ENCODE measurements at regions not wholly inside any gene's neighbourhood (a gene's known extent, or its start where the extent isn't known, plus 50 kb on each side); places are given as distances from the start of the nearest gene placed in this dataset.
"Not testable (repeated sequence)": the region's sequence is repeated elsewhere in the genome, so short reads cannot be mapped to it uniquely, and the experiment has no call there.

DNA sequence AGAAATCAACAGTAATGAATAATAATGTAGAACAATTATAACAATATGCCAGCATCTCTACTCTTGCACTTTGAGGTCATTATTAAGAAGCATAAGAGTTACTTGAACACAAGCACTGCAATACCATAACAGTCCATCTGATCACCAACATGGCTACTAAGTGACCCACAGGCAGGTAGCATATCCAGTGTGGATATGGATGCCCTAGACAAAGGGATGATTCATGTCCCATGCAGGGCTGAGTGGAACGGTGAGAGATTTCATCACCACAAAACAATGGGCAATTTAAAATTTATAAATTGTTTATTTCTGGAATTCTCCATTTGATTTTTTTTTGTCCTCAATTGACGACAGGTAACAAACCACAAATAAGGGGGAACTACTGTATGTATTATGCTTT lies 107.7 kb upstream of the TSC22D2 start:
- FAIRE-seq: no peak

DNA sequence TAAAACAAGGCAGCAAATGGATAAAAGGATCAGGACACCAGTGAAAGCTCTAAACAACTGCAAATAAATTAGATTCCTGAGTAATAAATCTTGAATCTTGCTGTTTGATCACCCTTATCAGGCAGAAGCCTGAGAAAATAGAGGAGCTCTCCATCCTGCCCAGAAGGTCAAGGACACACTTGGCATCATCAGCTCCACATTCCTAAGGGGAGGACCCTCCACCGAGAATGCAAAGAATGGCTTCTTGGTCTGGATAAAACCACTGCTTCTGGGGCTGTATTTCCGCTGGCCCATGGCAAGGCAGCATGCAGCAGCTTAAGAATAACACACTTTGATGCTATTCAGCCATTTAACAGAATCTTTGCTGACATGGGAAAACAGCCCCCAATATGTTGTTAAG lies 108.9 kb upstream of the TSC22D2 start:
- no peak for FAIRE-seq

DNA sequence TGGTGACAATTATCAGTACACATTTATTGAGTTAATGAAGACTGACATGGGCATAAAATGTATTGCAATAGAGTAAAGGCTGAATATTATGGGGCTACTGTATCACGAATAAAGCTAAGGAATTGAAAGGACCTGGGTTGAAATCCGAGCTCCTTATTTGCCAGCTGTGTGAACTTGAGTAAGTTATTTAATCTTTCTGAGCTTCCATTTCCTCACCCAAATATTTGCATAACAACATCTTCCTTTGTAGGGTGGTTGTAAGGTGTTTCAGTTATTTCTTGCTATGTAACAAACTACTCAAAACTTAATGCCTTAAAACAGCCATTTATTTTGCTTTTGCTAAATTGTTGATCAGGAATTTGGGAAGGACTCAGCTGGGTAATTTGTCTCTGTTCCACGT lies 111.1 kb upstream of the TSC22D2 start:
- no peak for FAIRE-seq

DNA sequence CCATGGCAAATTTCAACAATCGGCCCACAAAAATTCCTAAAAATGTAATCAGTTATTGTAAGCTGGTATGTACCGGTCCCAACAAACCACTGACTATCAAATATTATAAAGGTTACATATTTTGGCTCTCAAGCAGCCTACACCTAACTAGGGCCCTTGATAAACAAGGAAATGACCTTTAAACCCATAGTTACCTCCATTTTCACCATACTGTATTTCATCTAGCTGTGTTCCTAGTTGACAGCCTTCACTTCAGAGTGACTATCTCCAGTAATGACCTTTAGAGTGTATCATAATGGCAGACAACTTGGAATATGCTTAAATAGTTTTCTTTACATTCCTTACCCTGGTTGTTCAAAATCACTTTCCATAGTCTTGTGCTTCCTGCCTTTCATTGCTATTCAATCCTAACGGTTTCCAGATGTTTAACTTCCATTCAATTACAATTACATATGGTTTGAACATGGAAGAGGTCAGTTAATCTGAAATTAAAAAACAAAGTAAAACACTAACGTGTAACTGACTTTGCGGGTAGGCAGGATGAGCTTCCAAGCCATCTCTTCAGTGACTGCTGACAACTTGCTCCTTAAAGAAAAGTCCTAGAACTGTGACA lies 111.9 kb upstream of the TSC22D2 start:
- FAIRE-seq: no peak

DNA sequence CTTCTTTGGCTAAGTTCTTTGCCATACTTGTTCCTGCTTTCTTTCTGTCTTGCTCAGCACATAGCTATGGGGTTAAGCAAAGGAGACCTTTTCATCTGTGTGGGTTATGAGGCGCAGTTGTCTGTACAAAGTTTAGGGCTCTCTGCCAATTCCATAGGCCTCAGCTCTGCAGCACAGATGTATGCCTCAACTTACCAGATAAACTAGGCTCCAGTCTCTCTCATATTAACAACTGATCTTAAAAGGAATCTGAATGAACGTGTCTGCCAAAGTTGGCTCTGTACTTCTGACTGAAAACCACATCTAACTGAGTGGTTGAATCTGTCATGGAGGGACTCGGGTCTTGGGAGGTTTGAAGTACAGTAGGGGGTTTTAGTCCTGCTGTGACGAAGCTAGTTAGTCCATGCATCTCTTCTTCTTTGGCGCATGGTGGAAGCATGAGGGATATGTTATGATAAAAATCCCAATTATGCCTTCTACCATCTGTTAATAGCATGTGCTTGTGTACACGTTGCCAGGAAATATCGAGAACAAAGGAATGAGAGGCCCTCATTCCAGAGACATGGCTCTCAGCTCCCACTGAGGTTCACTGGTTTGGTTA lies 114.6 kb upstream of the TSC22D2 start:
- no peak for FAIRE-seq

DNA sequence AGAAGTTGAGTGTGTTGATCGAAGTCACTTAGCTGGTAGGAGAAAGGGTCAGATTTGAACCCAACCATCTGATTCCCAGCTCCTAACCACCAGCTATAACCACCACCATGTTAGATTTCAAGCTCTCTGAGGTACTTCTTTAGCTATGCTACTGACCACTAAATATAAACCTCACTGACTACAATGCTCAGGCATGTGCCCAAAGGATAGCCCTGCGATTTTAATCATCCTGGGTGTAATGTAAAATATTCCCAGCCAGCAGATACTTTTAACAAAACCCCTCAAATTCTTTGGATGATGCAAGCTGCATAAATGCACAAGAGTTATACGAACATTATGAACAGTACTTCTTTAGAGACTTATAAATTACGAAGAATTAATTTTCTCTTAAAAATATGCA lies 115.2 kb upstream of the TSC22D2 start:
- FAIRE-seq: no peak

DNA sequence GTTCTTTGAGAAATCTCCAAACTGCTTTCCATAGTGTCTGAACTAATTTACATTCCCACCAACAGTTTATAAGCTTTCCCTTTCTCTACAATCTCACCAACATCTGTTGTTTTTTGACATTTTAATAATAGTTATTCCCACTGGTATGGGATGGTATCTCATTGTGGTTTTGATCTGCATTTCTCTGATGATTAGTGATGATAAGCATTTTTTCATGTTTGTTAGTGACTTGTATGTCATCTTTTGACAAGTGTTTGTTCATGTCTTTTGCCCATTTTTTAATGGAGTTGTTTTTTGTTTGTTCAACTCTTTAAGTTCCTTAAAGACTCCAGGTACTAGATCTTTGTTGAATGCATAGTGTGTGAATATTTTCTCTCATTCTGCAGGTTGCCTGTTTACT lies 116.6 kb upstream of the TSC22D2 start:
- no peak for FAIRE-seq

DNA sequence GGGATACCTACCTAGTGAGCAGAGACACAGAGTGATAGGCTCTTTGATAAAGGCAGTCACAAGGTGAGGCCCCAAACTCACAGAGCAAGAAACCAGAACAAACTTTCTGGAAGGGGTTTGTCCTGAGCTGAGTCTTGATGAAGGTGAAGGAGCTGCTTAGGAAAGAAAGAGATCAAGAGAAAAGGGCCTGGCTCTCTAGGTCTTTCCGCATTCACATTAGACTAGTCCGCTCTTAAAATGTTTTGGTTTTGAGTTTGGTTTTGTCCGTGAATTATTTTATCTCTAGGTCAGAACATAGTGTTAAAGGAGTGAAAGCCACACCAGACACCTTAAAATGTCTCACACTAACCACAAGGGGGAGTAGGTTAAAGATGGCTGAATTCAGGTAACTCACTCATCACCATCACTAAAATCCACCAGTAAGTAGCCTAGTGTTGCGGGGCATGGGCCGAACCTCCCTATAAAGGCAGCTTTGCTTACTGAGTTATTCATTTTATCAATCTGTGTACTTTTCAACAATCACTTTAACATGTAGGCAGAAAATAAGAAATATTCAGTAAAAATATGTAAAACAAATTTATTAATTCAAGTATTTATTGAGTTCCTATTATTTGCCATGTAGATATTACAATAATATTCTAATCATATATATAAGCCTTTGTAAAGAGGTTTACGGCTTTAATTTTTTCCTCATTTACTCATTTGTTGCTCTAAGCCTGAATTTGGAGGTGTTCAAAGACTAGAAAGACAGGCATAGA lies 121.5 kb upstream of the TSC22D2 start:
- no peak for FAIRE-seq

DNA sequence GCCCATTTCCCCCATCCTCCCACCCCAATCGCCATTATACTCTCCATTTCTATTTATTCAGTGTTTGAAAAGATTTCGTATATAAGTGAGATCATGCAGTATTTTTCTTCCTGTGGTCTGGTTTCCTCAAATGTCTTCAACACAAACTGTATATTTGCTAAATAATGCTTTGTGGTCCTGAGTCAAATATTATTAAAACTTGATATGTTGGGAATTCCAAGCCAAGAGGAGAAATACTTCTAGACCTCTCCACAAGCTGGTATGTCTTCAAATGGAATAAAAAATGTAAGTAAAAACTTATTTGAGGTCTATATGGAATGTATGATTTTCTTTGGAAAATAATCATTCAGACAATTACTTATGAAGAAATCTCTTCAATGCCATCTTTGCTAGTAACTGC lies 122.5 kb upstream of the TSC22D2 start:
- FAIRE-seq: no peak

DNA sequence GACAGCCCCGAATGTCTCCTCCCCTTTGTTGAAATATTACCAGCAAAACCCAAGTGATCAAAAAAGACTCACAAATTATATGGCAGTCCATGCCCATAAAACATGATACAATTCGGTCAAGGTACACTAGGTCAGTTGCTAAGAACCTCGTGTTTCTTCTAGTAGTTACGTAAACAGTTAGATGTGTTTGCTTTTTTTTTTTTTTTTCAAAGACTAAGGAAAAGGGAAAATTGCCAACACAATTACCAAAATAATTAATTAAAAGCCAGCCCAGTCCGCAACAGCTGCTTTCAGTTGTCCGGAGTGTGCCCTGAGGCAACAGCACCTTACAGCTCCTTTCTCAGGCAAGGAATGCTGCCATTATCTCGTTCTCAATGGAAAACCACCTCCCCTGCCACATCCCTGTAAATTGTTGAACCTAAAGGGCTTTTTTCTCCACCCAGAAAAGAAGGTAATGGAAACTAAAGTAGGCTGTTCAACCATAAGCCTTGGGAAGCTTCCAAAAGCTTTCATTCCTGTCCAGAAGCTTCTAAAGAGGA lies 129.2 kb upstream of the TSC22D2 start:
- no peak for FAIRE-seq

DNA sequence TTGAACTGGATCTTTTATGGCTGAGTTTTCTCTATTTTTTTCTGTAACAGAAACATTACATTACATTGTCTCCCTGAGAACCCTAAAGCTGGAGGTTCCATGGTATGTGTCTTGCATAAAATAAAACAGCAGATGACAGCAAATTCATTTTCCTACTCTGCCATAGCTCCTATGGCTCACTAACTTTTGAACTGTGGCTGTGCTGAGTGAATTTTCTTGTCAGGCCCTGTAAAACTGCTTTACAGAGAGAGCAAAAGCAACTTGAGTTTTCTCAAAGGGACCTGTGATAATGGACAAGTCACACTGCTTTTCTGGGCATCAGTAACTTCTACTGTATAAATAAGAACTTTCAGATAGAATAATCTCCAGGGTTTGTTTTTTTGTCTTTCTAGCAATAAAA lies 129.9 kb upstream of the TSC22D2 start:
- no peak for FAIRE-seq

DNA sequence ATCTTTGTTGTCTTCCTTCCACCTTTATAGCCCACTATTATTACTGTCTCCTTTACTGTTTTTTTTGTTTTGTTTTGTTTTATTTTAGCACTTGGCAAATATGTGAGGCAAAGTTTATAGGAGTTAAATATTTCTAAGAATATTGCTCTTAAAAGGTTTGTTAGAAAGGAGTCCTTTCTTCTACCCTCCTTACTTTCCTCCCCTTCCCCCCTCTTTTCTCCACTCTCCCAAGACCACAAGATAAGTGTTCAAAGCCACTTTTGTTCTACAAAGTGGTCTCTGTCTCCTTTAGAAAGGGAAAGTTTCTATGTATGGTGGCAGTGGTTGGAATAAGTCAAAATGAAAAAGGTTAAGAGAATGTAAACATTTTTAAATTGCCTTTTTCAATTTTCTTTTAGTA lies 130.7 kb upstream of the TSC22D2 start:
- FAIRE-seq: no peak

DNA sequence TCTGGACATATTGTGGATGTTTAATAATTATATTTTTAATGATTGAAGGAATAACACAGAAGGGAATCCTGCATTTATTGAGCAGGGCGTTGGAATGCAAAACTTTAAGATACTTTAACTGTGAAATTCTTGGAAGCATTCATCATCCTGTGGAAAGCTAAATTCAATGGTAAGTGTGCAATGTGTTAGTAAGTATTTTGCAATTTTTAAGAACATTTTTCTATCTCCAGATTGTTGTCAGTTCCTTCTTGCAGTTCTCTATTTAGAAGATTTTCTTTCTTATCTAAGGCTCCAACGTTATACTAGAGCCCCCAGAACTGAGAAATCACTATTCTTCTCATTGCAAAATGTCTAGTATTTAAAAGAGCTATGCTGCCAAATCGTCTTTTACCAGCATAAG lies 132.2 kb upstream of the TSC22D2 start:
- no peak for FAIRE-seq

DNA sequence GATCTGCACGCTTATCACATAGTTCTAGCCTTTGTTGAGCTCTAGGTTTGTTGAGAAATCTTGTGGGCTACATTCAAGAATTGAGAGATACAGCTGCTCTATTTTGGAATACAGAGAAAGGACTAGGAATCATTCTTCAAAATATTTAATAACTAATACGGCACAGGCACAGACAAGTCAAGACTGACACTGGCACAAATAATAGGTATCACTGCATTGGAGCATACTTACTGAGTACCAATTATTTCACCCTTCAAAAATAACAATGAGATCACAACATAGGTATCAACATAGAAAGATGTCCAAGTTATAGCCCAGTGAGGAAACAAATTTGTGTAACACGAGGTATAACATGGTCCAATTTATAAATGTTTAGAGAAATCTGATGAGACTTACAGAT lies 133.7 kb upstream of the TSC22D2 start:
- no peak for FAIRE-seq

DNA sequence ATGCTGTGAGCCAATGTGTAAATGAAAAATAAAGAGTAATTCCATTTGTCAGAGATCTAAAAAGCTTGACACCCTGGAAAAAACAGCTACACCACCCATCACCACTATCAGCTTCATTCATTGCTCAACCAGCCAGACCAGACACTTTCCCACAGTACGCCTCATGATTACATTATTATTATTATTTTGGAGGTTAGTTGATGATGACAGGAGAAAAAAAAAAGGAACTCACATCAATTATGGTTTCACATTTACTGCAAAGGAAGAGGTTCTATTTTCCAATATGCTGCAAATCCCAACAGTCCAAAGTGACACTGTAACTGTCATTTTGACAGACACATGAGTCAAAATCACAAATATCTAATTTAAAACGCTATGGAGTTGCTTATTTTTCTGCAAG lies 134.7 kb upstream of the TSC22D2 start:
- no peak for FAIRE-seq

DNA sequence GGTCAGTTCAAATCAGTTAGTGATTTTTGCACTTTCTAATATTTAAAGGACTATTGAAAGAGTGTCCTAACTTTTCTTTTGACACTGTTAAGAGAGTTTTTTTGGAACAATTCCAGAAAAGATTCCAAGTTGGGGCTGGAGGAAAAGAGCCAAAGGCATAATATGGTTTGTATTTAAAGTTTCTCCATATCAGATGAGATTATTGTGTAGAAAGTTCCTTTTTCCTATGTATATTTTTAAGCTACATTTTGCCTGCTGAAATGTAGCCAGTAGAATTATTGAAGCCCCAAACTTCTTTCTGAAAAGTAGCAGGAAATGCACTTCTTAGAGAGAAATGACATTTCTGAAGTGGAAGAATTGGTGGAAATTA lies 136.5 kb upstream of the TSC22D2 start:
- FAIRE-seq: no peak

DNA sequence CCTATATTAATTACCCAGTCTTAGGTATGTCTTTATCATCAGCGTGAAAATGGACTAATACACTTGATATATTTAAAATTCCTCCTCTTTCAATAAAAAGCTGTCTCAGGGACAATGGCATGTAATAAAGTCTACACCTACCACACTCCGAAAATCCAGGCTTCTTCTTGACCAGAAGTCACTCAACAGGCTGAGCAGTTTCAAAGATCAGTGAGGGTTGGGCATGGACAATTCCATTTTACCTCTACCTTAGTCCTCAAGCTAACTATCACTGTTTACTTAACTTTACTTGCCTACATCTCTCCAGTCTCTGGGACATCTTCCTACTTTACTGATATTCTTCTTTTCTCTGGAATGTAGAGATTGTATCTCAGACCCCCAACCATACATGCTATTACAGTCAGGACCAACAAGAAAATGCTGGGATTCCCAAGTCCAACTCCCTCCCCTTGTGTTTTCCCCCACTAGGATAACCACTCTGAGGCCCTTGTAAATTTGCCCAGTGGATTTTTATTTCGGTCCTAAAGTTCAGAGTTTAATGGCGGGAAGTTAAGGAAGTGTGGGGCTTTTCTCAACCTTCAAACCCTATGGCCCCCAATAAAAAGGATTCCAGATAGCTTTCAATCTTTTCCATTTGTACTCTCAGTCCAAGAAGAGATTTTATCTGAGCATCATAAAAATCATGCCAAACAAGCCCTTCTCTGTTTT lies 137.1 kb upstream of the TSC22D2 start:
- no peak for FAIRE-seq

DNA sequence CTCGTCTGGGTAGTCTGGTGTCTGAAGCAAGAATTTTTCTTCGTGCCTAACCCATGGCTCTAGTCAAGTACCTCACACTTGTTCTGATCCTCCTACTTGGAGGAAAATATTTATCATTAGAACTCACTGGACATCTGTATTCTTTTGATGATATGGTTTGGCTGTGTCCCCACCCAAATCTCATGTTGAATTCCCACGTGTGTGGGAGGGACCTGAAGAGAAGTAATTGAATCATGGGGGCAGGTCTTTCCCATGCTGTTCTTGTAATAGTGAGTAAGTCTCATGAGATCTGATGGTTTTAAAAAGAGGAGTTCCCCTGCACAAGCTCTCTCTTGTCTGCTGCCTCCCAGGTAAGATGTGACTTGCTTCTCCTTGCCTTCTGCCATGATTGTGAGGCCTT lies 137.7 kb upstream of the TSC22D2 start:
- not testable (repeated sequence) for FAIRE-seq

DNA sequence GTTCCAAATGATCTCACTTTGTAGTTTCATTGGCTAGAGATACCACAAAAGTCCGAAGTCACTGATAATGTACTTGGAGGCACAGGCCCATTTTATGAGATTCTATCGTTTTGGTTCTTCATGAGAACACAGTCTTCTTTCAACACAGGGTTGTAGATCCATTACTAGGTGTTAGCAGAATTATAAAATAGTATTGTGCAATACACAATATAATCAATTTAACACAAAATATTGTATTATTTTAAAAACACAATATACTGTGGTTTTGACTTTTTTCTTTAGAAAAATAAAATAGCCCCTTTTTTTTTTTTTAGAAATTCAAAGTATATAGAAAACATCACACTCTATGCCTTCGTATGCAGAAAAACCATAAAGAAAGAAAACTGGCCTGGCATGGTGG lies 138.6 kb upstream of the TSC22D2 start:
- FAIRE-seq: no peak

DNA sequence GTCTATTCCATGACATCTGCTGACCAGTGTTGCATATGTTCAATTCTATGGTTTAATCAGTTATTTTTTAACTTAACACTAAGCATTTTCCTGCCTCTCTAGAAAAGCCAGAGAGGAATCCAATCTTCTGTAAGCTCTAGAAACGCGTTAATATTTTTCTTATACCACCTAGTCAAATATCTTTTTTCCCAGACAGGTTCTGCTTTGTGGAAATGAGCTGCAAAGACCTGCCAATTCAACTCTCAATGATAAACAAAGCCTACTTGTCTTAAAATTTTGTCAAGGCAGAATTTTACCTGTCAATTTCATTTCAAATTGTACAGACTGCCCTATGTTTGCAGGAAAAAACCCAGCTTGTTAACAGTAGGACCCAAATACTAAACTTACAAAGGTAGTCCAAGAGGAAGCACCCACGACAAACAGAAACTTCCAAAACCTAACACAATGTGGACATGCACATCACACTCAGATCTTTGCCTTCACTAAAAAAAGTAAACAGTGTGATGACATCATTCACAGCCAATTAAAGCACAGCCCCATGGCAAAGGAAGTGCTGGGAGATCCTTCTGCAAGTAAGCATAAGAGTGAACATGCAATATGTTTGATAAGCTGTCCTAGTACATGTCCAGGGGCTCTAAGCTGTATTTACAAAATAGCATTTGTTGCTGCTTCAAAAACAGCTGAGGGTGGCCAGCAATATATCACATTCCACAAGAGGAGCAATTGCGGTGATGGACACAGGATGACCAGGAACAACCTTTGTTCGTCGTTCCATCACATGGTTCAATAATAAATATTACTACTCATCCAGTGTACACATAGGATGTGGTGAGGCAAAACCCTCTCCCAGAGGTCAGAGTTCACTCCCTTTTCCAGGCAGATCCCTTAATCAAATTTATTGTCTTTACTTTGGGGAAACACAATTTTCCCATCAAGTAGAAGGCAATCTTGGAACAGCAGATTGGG lies 139.4 kb upstream of the TSC22D2 start:
- no peak for FAIRE-seq

DNA sequence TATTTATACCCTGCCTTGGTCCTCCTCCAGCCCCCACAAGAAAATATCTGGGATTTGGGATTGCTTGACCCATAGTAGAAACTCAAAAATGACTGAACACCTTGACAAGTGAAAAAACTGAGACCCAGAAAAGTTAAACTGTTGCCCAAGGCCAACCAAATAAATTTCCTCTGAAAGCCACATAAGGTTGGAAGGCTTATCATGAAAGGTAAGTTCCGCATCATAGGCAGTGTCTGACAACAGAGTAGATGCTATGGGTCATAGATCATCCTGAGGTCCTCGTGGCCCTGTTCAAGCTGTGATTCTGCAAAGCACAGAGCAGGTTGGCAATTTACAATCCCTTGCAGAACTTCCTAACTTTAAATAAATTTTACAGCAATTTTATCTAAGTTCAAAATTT lies 140.8 kb upstream of the TSC22D2 start:
- no peak for FAIRE-seq

DNA sequence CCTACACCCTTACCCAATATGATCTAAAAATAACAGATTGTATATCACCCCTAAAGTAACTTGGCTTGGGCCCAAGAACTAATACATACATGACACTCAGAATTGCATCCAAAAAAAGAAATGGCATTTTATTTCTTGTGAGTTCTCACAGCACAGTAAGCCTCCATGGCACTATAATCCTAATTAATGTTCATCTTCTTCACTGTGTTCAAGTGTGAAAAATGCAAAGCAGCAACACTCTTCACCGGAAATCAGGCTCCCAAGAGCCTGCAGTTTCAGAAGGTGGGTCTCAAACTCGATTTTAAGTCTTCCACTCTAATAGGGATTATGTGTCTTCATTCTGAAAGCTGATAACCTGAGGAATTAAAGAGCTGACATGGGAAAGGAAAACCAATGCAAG lies 142.8 kb upstream of the TSC22D2 start:
- FAIRE-seq: no peak

All from endometrium (tissue), 2 donors.